HG02973 (cell line): ENCODE measurements at regions not wholly inside any gene's neighbourhood (a gene's known extent, or its start where the extent isn't known, plus 50 kb on each side); places are given as distances from the start of the nearest gene placed in this dataset.
"Not testable (repeated sequence)": the region's sequence is repeated elsewhere in the genome, so short reads cannot be mapped to it uniquely, and the experiment has no call there.

Source experiments
- ATAC-seq: cut with Tn5 transposase; IDR thresholded peaks from one replicate; pipeline ENCODE4 v1.9.1; 2021; ENCODE audit warnings: moderate library complexity; ENCODE audit not compliant: unreplicated experiment

- ATAC-seq, result no peak
These were observed 222.9 kb upstream of the DDHD1 start for GRCh38 chr14:53376064-53376463.

GRCh38 chr14:53375599-53375998 lies 222.5 kb upstream of the DDHD1 start:
- no peak for ATAC-seq

GRCh38 chr14:53368711-53369201 lies 215.6 kb upstream of the DDHD1 start:
- ATAC-seq, result no peak

GRCh38 chr14:53368066-53368465 lies 214.9 kb upstream of the DDHD1 start:
- ATAC-seq, result no peak

- ATAC-seq, result no peak
These were observed 214.5 kb upstream of the DDHD1 start for GRCh38 chr14:53367644-53368026.

GRCh38 chr14:53365486-53366130 lies 212.5 kb upstream of the DDHD1 start:
- ATAC-seq, result no peak

GRCh38 chr14:53362916-53363315 lies 209.8 kb upstream of the DDHD1 start:
- not testable (repeated sequence) for ATAC-seq

GRCh38 chr14:53360829-53361228 lies 207.7 kb upstream of the DDHD1 start:
- ATAC-seq, result no peak

- ATAC-seq, result no peak
These were observed 205.0 kb upstream of the DDHD1 start for GRCh38 chr14:53358166-53358565.

- no peak for ATAC-seq
These were observed 203.4 kb upstream of the DDHD1 start for GRCh38 chr14:53356361-53357150.

GRCh38 chr14:53355581-53356112 lies 202.5 kb upstream of the DDHD1 start:
- no peak for ATAC-seq

GRCh38 chr14:53354336-53354735 lies 201.2 kb upstream of the DDHD1 start:
- no peak for ATAC-seq

- no peak for ATAC-seq
These were observed 197.7 kb upstream of the DDHD1 start for GRCh38 chr14:53350866-53351265.

GRCh38 chr14:53350429-53350828 lies 197.3 kb upstream of the DDHD1 start:
- no peak for ATAC-seq

- ATAC-seq, result no peak
These were observed 193.9 kb upstream of the DDHD1 start for GRCh38 chr14:53346988-53347387.

- ATAC-seq, result no peak
These were observed 188.2 kb upstream of the DDHD1 start for GRCh38 chr14:53341324-53341723.

GRCh38 chr14:53338192-53338591 lies 185.1 kb upstream of the DDHD1 start:
- no peak for ATAC-seq

- ATAC-seq, result no peak
These were observed 183.6 kb upstream of the DDHD1 start for GRCh38 chr14:53336729-53337128.

GRCh38 chr14:53333809-53334208 lies 180.7 kb upstream of the DDHD1 start:
- ATAC-seq, result no peak

- ATAC-seq, result no peak
These were observed 178.8 kb upstream of the DDHD1 start for GRCh38 chr14:53331921-53332320.

GRCh38 chr14:53331247-53331646 lies 178.1 kb upstream of the DDHD1 start:
- ATAC-seq, result no peak

- ATAC-seq, result no peak
These were observed 177.3 kb upstream of the DDHD1 start for GRCh38 chr14:53330441-53330840.
